SK-N-SH (cell line): ENCODE measurements at regions not wholly inside any gene's neighbourhood (a gene's known extent, or its start where the extent isn't known, plus 50 kb on each side); places are given as distances from the start of the nearest gene placed in this dataset.

ENCODE experiments used
- CTCF ChIA-PET: fragments of 300-600, 350-600 bp; formaldehyde crosslinking; extraction: SDS; loops from one replicate; lab custom pipeline; 2021; lab: Yijun Ruan, JAX
- POLR2A ChIA-PET: fragments of 350-600 bp; sonication (Branson Sonifier 250); formaldehyde crosslinking; extraction: SDS; loops from one replicate; lab custom pipeline; 2020; ENCODE audit warnings: antibody characterized with exemption, inconsistent platforms; lab: Yijun Ruan, JAX
- DNase-seq: peaks from one replicate; pipeline ENCODE4 v3.0.0; 2012
- H2AFZ ChIP-seq: fragments of 200-600 bp; sonication (generic); 2 replicates; pipeline ENCODE4 v1.8.1; 2016; ENCODE audit warnings: antibody characterized with exemption, mild to moderate bottlenecking, low read depth
- H3F3A ChIP-seq: fragments of 200-600 bp; sonication (generic); replicated peaks from 2 replicates; pipeline ENCODE3; 2016; ENCODE audit warnings: antibody characterized with exemption, mild to moderate bottlenecking; ENCODE audit not compliant: insufficient read depth
- H3K27ac ChIP-seq, 2 experiments: fragments of 200-500 bp in 1 of 2; fragments of 200-600 bp in 1 of 2; sonication (Bioruptor generic) in 1 of 2; sonication (generic), shearing (Covaris generic) in 1 of 2; 2 replicates each; pipeline versions ENCODE4 v1.5.1 to v1.6.1; 2014 to 2016; ENCODE audit warnings: low read depth in 2 of 2, inconsistent platforms in 1 of 2, low read length in 1 of 2, mild to moderate bottlenecking in 1 of 2, mixed read lengths in 1 of 2
- H3K27me3 ChIP-seq: fragments of 200-600 bp; sonication (generic), shearing (Covaris generic); 2 replicates; pipeline ENCODE4 v1.6.1; 2016; ENCODE audit warnings: mixed run types; ENCODE audit not compliant: insufficient read depth
- H3K36me3 ChIP-seq, 2 experiments: fragments of 200-500 bp in 1 of 2; fragments of 200-600 bp in 1 of 2; sonication (Bioruptor generic) in 1 of 2; sonication (generic) in 1 of 2; replicated peaks in 1 of 2; 2 replicates each; pipeline versions ENCODE3 to v1.5.1; 2014 to 2016; ENCODE audit warnings: low read length in 1 of 2, mild to moderate bottlenecking in 1 of 2; ENCODE audit not compliant: insufficient read depth in 2 of 2, control insufficient read depth in 1 of 2
- H3K4me1 ChIP-seq, 2 experiments: fragments of 200-500 bp in 1 of 2; fragments of 200-600 bp in 1 of 2; sonication (Bioruptor generic) in 1 of 2; sonication (generic), shearing (Covaris generic) in 1 of 2; 2 replicates each; pipeline versions ENCODE4 v1.5.1 to v1.6.1; 2014 to 2016; ENCODE audit warnings: low read depth in 1 of 2, low read length in 1 of 2, mixed run types in 1 of 2; ENCODE audit not compliant: insufficient read depth in 2 of 2, control insufficient read depth in 1 of 2
- H3K4me2 ChIP-seq: fragments of 200-600 bp; sonication (generic), shearing (Covaris generic); 2 replicates; pipeline ENCODE4 v1.6.1; 2017; ENCODE audit warnings: mixed run types
- H3K4me3 ChIP-seq, 2 experiments: fragments of 200-500 bp in 1 of 2; fragments of 200-600 bp in 1 of 2; sonication (Bioruptor generic) in 1 of 2; sonication (generic), shearing (Covaris generic) in 1 of 2; 2 replicates each; pipeline versions ENCODE4 v1.5.1 to v1.8.1; 2014 to 2016; ENCODE audit warnings: low read depth in 2 of 2, inconsistent platforms in 1 of 2, low read length in 1 of 2, mild to moderate bottlenecking in 1 of 2, mixed read lengths in 1 of 2, moderate library complexity in 1 of 2
- H3K79me2 ChIP-seq: fragments of 200-600 bp; sonication (generic); 2 replicates; pipeline ENCODE4 v1.8.1; 2017; ENCODE audit warnings: mild to moderate bottlenecking; ENCODE audit not compliant: insufficient read depth
- H3K9ac ChIP-seq: fragments of 200-600 bp; sonication (generic); 2 replicates; pipeline ENCODE4 v1.6.1; 2017; ENCODE audit warnings: mixed run types
- H3K9me2 ChIP-seq: fragments of 200-600 bp; sonication (generic); 2 replicates; pipeline ENCODE4 v1.6.1; 2017; ENCODE audit warnings: mixed run types
- H3K9me3 ChIP-seq: fragments of 200-600 bp; sonication (generic); 2 replicates; pipeline ENCODE4 v1.6.1; 2017; ENCODE audit warnings: mixed run types, mild to moderate bottlenecking, moderate library complexity
- H4K20me1 ChIP-seq: fragments of 200-600 bp; sonication (generic); 2 replicates; pipeline ENCODE4 v1.6.1; 2017; ENCODE audit warnings: mild to moderate bottlenecking, mixed run types; ENCODE audit not compliant: insufficient read depth
- CHD2 ChIP-seq: fragments of 150-350 bp; IDR thresholded peaks from 2 replicates; pipeline ENCODE4 v1.6.1; 2018; ENCODE audit warnings: low read length; ENCODE audit not compliant: partially characterized antibody
- ELF1 ChIP-seq: IDR thresholded peaks from 2 replicates; pipeline ENCODE4 v1.4.0; 2012
- EP300 ChIP-seq, 2 experiments: IDR thresholded peaks; 2 replicates each; pipeline versions ENCODE4 v1.4.0 to v1.6.1; 2012; ENCODE audit warnings: borderline replicate concordance in 1 of 2, low read depth in 1 of 2, low read length in 1 of 2
- FOSL2 ChIP-seq: IDR thresholded peaks from 2 replicates; pipeline ENCODE4 v1.4.0; 2012; ENCODE audit warnings: low read depth, mild to moderate bottlenecking, moderate library complexity, borderline replicate concordance
- GATA2 ChIP-seq: sonication (generic); formaldehyde crosslinking; IDR thresholded peaks from 2 replicates; pipeline ENCODE4 v1.5.0; 2020; ENCODE audit warnings: mild to moderate bottlenecking, missing genetic modification reagents
- MXI1 ChIP-seq: IDR thresholded peaks from 2 replicates; pipeline ENCODE4 v1.6.1; 2012; ENCODE audit warnings: mild to moderate bottlenecking, low read depth, low read length, improper control_type of control experiment
- NFIC ChIP-seq: IDR thresholded peaks from 2 replicates; pipeline ENCODE4 v1.4.0; 2012; ENCODE audit warnings: borderline replicate concordance
- NRF1 ChIP-seq: IDR thresholded peaks from 2 replicates; pipeline ENCODE4 v1.6.1; 2012; ENCODE audit warnings: low read depth, mild to moderate bottlenecking, low read length
- PBX3 ChIP-seq: IDR thresholded peaks from 2 replicates; pipeline ENCODE4; 2012
- RCOR1 ChIP-seq: fragments of 150-350 bp; IDR thresholded peaks from 2 replicates; pipeline ENCODE4 v1.6.1; 2017; ENCODE audit warnings: antibody characterized with exemption, low read length
- RXRA ChIP-seq: IDR thresholded peaks from 2 replicates; pipeline ENCODE4 v1.4.0; 2012; ENCODE audit warnings: low read depth, mild to moderate bottlenecking, borderline replicate concordance
- SIN3A ChIP-seq: IDR thresholded peaks from 2 replicates; pipeline ENCODE4 v1.6.1; 2012; ENCODE audit warnings: low read depth, mild to moderate bottlenecking, low read length, moderate library complexity, borderline replicate concordance
- TCF12 ChIP-seq: IDR thresholded peaks from 2 replicates; pipeline ENCODE4 v1.4.0; 2012
- TEAD4 ChIP-seq: IDR thresholded peaks from 2 replicates; pipeline ENCODE4 v1.4.0; 2012; ENCODE audit warnings: mild to moderate bottlenecking, borderline replicate concordance; ENCODE audit not compliant: insufficient read depth
- YY1 ChIP-seq: IDR thresholded peaks from 2 replicates; pipeline ENCODE4 v1.4.0; 2012; ENCODE audit warnings: low read depth, mild to moderate bottlenecking
- WGBS: methylation state at CpG from one replicate; pipeline ENCODE4 v1.1.6; 2017; ENCODE audit warnings: low lambda C conversion rate; 5-methylcytosine and 5-hydroxymethylcytosine counted together
- TF ChIP-seq, protein P1 (sequence below): fragments of 150-350 bp; IDR thresholded peaks from 2 replicates; pipeline ENCODE4 v1.6.1; 2017; ENCODE audit warnings: antibody characterized with exemption, low read length, low read depth, borderline replicate concordance
- TF ChIP-seq, protein P2 (sequence below): IDR thresholded peaks from 2 replicates; pipeline ENCODE4 v1.4.0; 2012; ENCODE audit warnings: low read depth, borderline replicate concordance

- no peaks in the 10 kb centered on the region for H3K79me2 ChIP-seq
- H3K4me1 ChIP-seq, result peaks cover 0 to 3% of the 10 kb centered on the region in 2 experiments; a peak in 1 of 4 replicates
- H3K4me3 ChIP-seq, result no peak overlapping the region
- no peaks in the 10 kb centered on the region for H3K27me3 ChIP-seq
- POLR2A ChIA-PET, result interaction anchor here (0.7 kb wide), 1 partner anchor 198 kb away, joined by 3 read pairs; no protein-coding TSS in a partner anchor
- H3K4me2 ChIP-seq, result no peak overlapping the region
- H3F3A ChIP-seq, result no peaks in the 10 kb centered on the region
- H3K36me3 ChIP-seq, result no peaks in the 10 kb centered on the region
- no peak for DNase-seq
- H3K9me2 ChIP-seq, result no peaks in the 10 kb centered on the region
- CTCF ChIA-PET, result no interaction called here
- 43% methylated on average over 9 of the region's 21 CpGs for WGBS
- H4K20me1 ChIP-seq, result no peaks in the 10 kb centered on the region
- TF ChIP-seq RCOR1, result no peak
- TF ChIP-seq PBX3, result no peak
- TF ChIP-seq CHD2, result no peak
- TF ChIP-seq EP300 (IDR thresholded peaks at IDR 0.05; ENCODE audit: borderline replicate concordance in 1 of 2, low read depth in 1 of 2, low read length in 1 of 2), result no peak
- TF ChIP-seq NFIC, result no peak
- TF ChIP-seq ELF1, result no peak
- no peak overlapping the region for H3K9ac ChIP-seq
- H3K9me3 ChIP-seq, result no peaks in the 10 kb centered on the region
- no peak overlapping the region for H2AFZ ChIP-seq
- no peak overlapping the region for H3K27ac ChIP-seq
Observed at GRCh38 chr2:239581352-239581901, 180.6 kb upstream of the HDAC4 start.

- DNase-seq, result no peak
- TF ChIP-seq TEAD4, result no peak
- TF ChIP-seq NRF1, result no peak
- TF ChIP-seq RCOR1, result no peak
- TF ChIP-seq, protein P1, sequence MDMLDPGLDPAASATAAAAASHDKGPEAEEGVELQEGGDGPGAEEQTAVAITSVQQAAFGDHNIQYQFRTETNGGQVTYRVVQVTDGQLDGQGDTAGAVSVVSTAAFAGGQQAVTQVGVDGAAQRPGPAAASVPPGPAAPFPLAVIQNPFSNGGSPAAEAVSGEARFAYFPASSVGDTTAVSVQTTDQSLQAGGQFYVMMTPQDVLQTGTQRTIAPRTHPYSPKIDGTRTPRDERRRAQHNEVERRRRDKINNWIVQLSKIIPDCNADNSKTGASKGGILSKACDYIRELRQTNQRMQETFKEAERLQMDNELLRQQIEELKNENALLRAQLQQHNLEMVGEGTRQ, result no peak
- TF ChIP-seq RXRA, result no peak
- TF ChIP-seq TCF12, result no peak
- TF ChIP-seq GATA2 (CRISPR knock-in tag), result no peak
- no peak for TF ChIP-seq FOSL2
- no peak for TF ChIP-seq SIN3A
- TF ChIP-seq NFIC, result no peak
- TF ChIP-seq MXI1, result no peak
- TF ChIP-seq, protein P2, sequence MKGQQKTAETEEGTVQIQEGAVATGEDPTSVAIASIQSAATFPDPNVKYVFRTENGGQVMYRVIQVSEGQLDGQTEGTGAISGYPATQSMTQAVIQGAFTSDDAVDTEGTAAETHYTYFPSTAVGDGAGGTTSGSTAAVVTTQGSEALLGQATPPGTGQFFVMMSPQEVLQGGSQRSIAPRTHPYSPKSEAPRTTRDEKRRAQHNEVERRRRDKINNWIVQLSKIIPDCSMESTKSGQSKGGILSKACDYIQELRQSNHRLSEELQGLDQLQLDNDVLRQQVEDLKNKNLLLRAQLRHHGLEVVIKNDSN, result no peak
- TF ChIP-seq YY1, result no peak
- Histone ChIP-seq H3K27me3 (no peaks in the 10 kb centered on the region), H3K36me3 (no peaks in the 10 kb centered on the region), H3K9me3 (no peaks in the 10 kb centered on the region), H3K9me2 (no peaks in the 10 kb centered on the region), H4K20me1 (no peaks in the 10 kb centered on the region), H3K4me1 (peaks cover 0 to 3% of the 10 kb centered on the region in 2 experiments; a peak in 1 of 4 replicates), H3K27ac (no peak overlapping the region), H3K9ac (no peak overlapping the region), H3K79me2 (no peaks in the 10 kb centered on the region), H3K4me3 (no peak overlapping the region), H3F3A (no peaks in the 10 kb centered on the region), H3K4me2 (no peak overlapping the region), H2AFZ (no peak overlapping the region)
- CTCF ChIA-PET, result no interaction called here
- POLR2A ChIA-PET, result no interaction called here
- 38% methylated on average over 3 of the region's 3 CpGs for WGBS
Observed at GRCh38 chr2:239580199-239580527, 179.3 kb upstream of the HDAC4 start.
